Liver (tissue), 3 donors: ENCODE measurements at regions not wholly inside any gene's neighbourhood (a gene's known extent, or its start where the extent isn't known, plus 50 kb on each side); places are given as distances from the start of the nearest gene placed in this dataset.

Experiments
- EGR1 ChIP-seq, 2 donors: IDR thresholded peaks; 2 replicates each; pipeline ENCODE4 v1.6.1; 2016 to 2018; ENCODE audit warnings: antibody characterized with exemption in 2 of 2, low read depth in 2 of 2
- GABPA ChIP-seq, 2 donors: IDR thresholded peaks in 1 of 2; conservative IDR thresholded peaks in 1 of 2; 2 replicates each; pipeline ENCODE4 v1.6.1; 2016; ENCODE audit warnings: antibody characterized with exemption in 2 of 2, mild to moderate bottlenecking in 1 of 2, moderate library complexity in 1 of 2
- JUND ChIP-seq, 2 donors: IDR thresholded peaks; 2 replicates each; pipeline ENCODE4 v1.6.1; 2016; ENCODE audit warnings: antibody characterized with exemption in 2 of 2
- RAD21 ChIP-seq, 2 donors: IDR thresholded peaks; 2 replicates each; pipeline ENCODE4 v1.6.1; 2016; ENCODE audit warnings: antibody characterized with exemption in 2 of 2, mild to moderate bottlenecking in 2 of 2
- SP1 ChIP-seq: IDR thresholded peaks from 2 replicates; pipeline ENCODE4 v1.6.1; 2018; ENCODE audit warnings: antibody characterized with exemption, mild to moderate bottlenecking
- TAF1 ChIP-seq: conservative IDR thresholded peaks from 2 replicates; pipeline ENCODE4 v1.6.1; 2016; ENCODE audit warnings: antibody characterized with exemption, mild to moderate bottlenecking
- YY1 ChIP-seq: IDR thresholded peaks from 2 replicates; pipeline ENCODE4 v1.6.1; 2016; ENCODE audit warnings: antibody characterized with exemption, mild to moderate bottlenecking
- TF ChIP-seq, protein P1 (sequence below): fragments of 150-350 bp; IDR thresholded peaks from 2 replicates; pipeline ENCODE4 v1.5.1; 2017; ENCODE audit warnings: improper control_type of control experiment, low read depth, low read length; ENCODE audit not compliant: missing input control
- TF ChIP-seq, protein P2 (sequence below): IDR thresholded peaks from 2 replicates; pipeline ENCODE4 v1.6.1; 2016; ENCODE audit warnings: antibody characterized with exemption
- TF ChIP-seq, protein P3 (sequence below): IDR thresholded peaks from 2 replicates; pipeline ENCODE4 v1.6.1; 2016; ENCODE audit warnings: antibody characterized with exemption, mild to moderate bottlenecking
- donor health status: healthy.
- donor health status: healthy.

DNA sequence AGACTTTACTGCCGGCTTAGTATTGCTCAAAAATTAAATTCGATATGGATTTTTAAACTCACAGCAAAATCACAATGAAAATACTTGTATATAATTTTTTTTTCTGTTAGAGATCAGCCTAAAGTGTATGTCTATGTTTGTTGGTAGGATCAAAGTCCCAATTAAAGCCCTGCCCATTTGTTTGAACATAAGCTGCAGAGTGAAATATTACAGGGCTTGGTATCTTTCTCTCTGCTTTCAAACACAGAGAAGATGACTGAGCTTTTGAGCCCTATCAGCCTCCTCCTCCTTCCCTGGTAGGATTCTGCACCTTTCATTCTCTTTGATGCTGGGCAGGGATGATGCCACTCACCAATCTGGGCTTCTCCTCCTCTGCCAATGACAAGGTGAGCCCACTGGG is 345.4 kb downstream of the PPP1R2C start:
- TF ChIP-seq, protein P1, sequence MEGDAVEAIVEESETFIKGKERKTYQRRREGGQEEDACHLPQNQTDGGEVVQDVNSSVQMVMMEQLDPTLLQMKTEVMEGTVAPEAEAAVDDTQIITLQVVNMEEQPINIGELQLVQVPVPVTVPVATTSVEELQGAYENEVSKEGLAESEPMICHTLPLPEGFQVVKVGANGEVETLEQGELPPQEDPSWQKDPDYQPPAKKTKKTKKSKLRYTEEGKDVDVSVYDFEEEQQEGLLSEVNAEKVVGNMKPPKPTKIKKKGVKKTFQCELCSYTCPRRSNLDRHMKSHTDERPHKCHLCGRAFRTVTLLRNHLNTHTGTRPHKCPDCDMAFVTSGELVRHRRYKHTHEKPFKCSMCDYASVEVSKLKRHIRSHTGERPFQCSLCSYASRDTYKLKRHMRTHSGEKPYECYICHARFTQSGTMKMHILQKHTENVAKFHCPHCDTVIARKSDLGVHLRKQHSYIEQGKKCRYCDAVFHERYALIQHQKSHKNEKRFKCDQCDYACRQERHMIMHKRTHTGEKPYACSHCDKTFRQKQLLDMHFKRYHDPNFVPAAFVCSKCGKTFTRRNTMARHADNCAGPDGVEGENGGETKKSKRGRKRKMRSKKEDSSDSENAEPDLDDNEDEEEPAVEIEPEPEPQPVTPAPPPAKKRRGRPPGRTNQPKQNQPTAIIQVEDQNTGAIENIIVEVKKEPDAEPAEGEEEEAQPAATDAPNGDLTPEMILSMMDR: no peak
- TF ChIP-seq, protein P2, sequence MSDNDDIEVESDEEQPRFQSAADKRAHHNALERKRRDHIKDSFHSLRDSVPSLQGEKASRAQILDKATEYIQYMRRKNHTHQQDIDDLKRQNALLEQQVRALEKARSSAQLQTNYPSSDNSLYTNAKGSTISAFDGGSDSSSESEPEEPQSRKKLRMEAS: no peak
- TF ChIP-seq YY1 (no peak), JUND (IDR thresholded peaks at IDR 0.05) (no peak), SP1 (peak; percentile 46), EGR1 (IDR thresholded peaks at IDR 0.05; ENCODE audit: low read depth in 2 of 2) (no peak), GABPA (IDR thresholded peaks at IDR 0.05 in 1 of 2, conservative IDR thresholded peaks at IDR 0.05 in 1 of 2) (no peak), RAD21 (IDR thresholded peaks at IDR 0.05) (peak in 1 of 2 donors; percentile 7), TAF1 (no peak)
- TF ChIP-seq, protein P3, sequence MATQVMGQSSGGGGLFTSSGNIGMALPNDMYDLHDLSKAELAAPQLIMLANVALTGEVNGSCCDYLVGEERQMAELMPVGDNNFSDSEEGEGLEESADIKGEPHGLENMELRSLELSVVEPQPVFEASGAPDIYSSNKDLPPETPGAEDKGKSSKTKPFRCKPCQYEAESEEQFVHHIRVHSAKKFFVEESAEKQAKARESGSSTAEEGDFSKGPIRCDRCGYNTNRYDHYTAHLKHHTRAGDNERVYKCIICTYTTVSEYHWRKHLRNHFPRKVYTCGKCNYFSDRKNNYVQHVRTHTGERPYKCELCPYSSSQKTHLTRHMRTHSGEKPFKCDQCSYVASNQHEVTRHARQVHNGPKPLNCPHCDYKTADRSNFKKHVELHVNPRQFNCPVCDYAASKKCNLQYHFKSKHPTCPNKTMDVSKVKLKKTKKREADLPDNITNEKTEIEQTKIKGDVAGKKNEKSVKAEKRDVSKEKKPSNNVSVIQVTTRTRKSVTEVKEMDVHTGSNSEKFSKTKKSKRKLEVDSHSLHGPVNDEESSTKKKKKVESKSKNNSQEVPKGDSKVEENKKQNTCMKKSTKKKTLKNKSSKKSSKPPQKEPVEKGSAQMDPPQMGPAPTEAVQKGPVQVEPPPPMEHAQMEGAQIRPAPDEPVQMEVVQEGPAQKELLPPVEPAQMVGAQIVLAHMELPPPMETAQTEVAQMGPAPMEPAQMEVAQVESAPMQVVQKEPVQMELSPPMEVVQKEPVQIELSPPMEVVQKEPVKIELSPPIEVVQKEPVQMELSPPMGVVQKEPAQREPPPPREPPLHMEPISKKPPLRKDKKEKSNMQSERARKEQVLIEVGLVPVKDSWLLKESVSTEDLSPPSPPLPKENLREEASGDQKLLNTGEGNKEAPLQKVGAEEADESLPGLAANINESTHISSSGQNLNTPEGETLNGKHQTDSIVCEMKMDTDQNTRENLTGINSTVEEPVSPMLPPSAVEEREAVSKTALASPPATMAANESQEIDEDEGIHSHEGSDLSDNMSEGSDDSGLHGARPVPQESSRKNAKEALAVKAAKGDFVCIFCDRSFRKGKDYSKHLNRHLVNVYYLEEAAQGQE: no peak
